Hepatocyte (in vitro differentiated cells): ENCODE measurements at regions not wholly inside any gene's neighbourhood (a gene's known extent, or its start where the extent isn't known, plus 50 kb on each side); places are given as distances from the start of the nearest gene placed in this dataset.

Source experiments
- DNase-seq: peaks from one replicate; pipeline ENCODE4 v3.0.0-alpha.2; 2016; ENCODE audit warnings: low spot score
- H2AFZ ChIP-seq: fragments of 200-600 bp; sonication (generic); 2 replicates; pipeline ENCODE4 v1.6.0; 2016; ENCODE audit warnings: antibody characterized with exemption, mild to moderate bottlenecking
- H3K27ac ChIP-seq: fragments of 200-600 bp; sonication (generic); 2 replicates; pipeline ENCODE4 v1.5.1; 2016; ENCODE audit warnings: mild to moderate bottlenecking
- H3K27me3 ChIP-seq: fragments of 200-600 bp; sonication (generic); 2 replicates; pipeline ENCODE4 v1.6.1; 2016
- H3K36me3 ChIP-seq: fragments of 200-600 bp; sonication (generic); replicated peaks from 2 replicates; pipeline ENCODE4 v1.5.1; 2016; ENCODE audit warnings: low read depth; ENCODE audit not compliant: insufficient read depth
- H3K4me1 ChIP-seq: fragments of 200-600 bp; sonication (generic); 2 replicates; pipeline ENCODE4 v1.5.1; 2016; ENCODE audit warnings: mild to moderate bottlenecking, moderate library complexity; ENCODE audit not compliant: insufficient read depth
- H3K4me2 ChIP-seq: fragments of 200-600 bp; sonication (generic); 2 replicates; pipeline ENCODE4 v1.6.0; 2016
- H3K4me3 ChIP-seq: fragments of 200-600 bp; sonication (generic); 2 replicates; pipeline ENCODE4 v1.5.1; 2016; ENCODE audit warnings: mild to moderate bottlenecking
- H3K79me2 ChIP-seq: fragments of 200-600 bp; sonication (generic); 2 replicates; pipeline ENCODE4 v1.6.0; 2017; ENCODE audit warnings: mild to moderate bottlenecking
- H3K9me2 ChIP-seq: fragments of 200-600 bp; sonication (generic); replicated peaks from 2 replicates; pipeline ENCODE4 v1.6.0; 2017; ENCODE audit warnings: mild to moderate bottlenecking; ENCODE audit not compliant: insufficient read depth
- H3K9me3 ChIP-seq: fragments of 200-600 bp; sonication (generic); 2 replicates; pipeline ENCODE4 v1.5.1; 2016; ENCODE audit warnings: low read depth, mild to moderate bottlenecking
- H4K20me1 ChIP-seq: fragments of 200-600 bp; sonication (generic); 2 replicates; pipeline ENCODE4 v1.6.0; 2016; ENCODE audit warnings: mild to moderate bottlenecking; ENCODE audit not compliant: insufficient read depth, poor library complexity, severe bottlenecking
- CTCF ChIP-seq: fragments of 200-600 bp; sonication (generic); IDR thresholded peaks from 2 replicates; pipeline ENCODE4 v1.5.1; 2016; ENCODE audit warnings: antibody characterized with exemption, mild to moderate bottlenecking; ENCODE audit not compliant: poor library complexity
- EZH2 ChIP-seq: fragments of 200-600 bp; sonication (generic); IDR thresholded peaks from 2 replicates; pipeline ENCODE4 v1.6.1; 2016; ENCODE audit warnings: antibody characterized with exemption, mild to moderate bottlenecking, borderline replicate concordance
- EZH2phosphoT487 ChIP-seq: fragments of 200-600 bp; sonication (generic); IDR thresholded peaks from one replicate; pipeline ENCODE4 v1.6.1; 2018; ENCODE audit warnings: antibody characterized with exemption, mild to moderate bottlenecking, low read depth, moderate library complexity; ENCODE audit not compliant: unreplicated experiment, severe bottlenecking
- WGBS: methylation state at CpG from one replicate; pipeline ENCODE4 v1.1.6; 2016; ENCODE audit warnings: low lambda C conversion rate; ENCODE audit errors: missing lambda C conversion rate; 5-methylcytosine and 5-hydroxymethylcytosine counted together

- Histone ChIP-seq H4K20me1 (no peaks in the 10 kb centered on the region), H3K27ac (no peak overlapping the region), H3K9me3 (no peaks in the 10 kb centered on the region), H3K36me3 (no peaks in the 10 kb centered on the region), H3K4me2 (no peak overlapping the region), H3K79me2 (no peaks in the 10 kb centered on the region), H3K4me3 (no peak overlapping the region), H2AFZ (no peak overlapping the region), H3K4me1 (no peaks in the 10 kb centered on the region), H3K9me2 (no peaks in the 10 kb centered on the region), H3K27me3 (no peaks in the 10 kb centered on the region)
- DNase-seq, result no peak
- no peak for TF ChIP-seq CTCF
- TF ChIP-seq EZH2, result no peak
- TF ChIP-seq EZH2phosphoT487, result no peak
- 92% methylated on average over 9 of the region's 9 CpGs for WGBS
Observed at GRCh38 chr21:38610623-38611251, 112.5 kb upstream of the ERG start.

GRCh38 chr21:38611277-38611676 is 113.0 kb upstream of the ERG start:
- no peaks in the 10 kb centered on the region for H4K20me1 ChIP-seq
- no peak overlapping the region for H3K4me2 ChIP-seq
- DNase-seq, result no peak
- no peak overlapping the region for H3K27ac ChIP-seq
- no peaks in the 10 kb centered on the region for H3K9me3 ChIP-seq
- no peaks in the 10 kb centered on the region for H3K79me2 ChIP-seq
- H2AFZ ChIP-seq, result no peak overlapping the region
- H3K4me1 ChIP-seq, result no peaks in the 10 kb centered on the region
- H3K9me2 ChIP-seq, result no peaks in the 10 kb centered on the region
- H3K36me3 ChIP-seq, result no peaks in the 10 kb centered on the region
- H3K4me3 ChIP-seq, result no peak overlapping the region
- 89% methylated on average over 8 of the region's 8 CpGs for WGBS
- no peaks in the 10 kb centered on the region for H3K27me3 ChIP-seq
- no peak for TF ChIP-seq CTCF
- no peak for TF ChIP-seq EZH2
- no peak for TF ChIP-seq EZH2phosphoT487

- no peaks in the 10 kb centered on the region for H3K9me2 ChIP-seq
- WGBS, result 90% methylated on average over 6 of the region's 6 CpGs
- no peak overlapping the region for H3K4me3 ChIP-seq
- no peak for TF ChIP-seq EZH2
- no peak for TF ChIP-seq CTCF
- no peak for TF ChIP-seq EZH2phosphoT487
- no peak for DNase-seq
- no peaks in the 10 kb centered on the region for H3K4me1 ChIP-seq
- H3K36me3 ChIP-seq, result no peaks in the 10 kb centered on the region
- no peaks in the 10 kb centered on the region for H4K20me1 ChIP-seq
- H3K27me3 ChIP-seq, result no peaks in the 10 kb centered on the region
- H2AFZ ChIP-seq, result no peak overlapping the region
- H3K27ac ChIP-seq, result no peak overlapping the region
- H3K79me2 ChIP-seq, result no peaks in the 10 kb centered on the region
- no peaks in the 10 kb centered on the region for H3K9me3 ChIP-seq
- H3K4me2 ChIP-seq, result no peak overlapping the region
Observed at GRCh38 chr21:38613686-38614085, 115.4 kb upstream of the ERG start.
